ENCODE measurements at regions not wholly inside any gene's neighbourhood (a gene's known extent, or its start where the extent isn't known, plus 50 kb on each side); places are given as distances from the start of the nearest gene placed in this dataset.

GRCh38 chr10:8508882-8509281, 454.4 kb downstream of the GATA3 start:
- TF ChIP-seq EZH2phosphoT487 (IDR thresholded peaks at IDR 0.05; ENCODE audit: borderline replicate concordance, low read length): no peak
- TF ChIP-seq, protein P1, sequence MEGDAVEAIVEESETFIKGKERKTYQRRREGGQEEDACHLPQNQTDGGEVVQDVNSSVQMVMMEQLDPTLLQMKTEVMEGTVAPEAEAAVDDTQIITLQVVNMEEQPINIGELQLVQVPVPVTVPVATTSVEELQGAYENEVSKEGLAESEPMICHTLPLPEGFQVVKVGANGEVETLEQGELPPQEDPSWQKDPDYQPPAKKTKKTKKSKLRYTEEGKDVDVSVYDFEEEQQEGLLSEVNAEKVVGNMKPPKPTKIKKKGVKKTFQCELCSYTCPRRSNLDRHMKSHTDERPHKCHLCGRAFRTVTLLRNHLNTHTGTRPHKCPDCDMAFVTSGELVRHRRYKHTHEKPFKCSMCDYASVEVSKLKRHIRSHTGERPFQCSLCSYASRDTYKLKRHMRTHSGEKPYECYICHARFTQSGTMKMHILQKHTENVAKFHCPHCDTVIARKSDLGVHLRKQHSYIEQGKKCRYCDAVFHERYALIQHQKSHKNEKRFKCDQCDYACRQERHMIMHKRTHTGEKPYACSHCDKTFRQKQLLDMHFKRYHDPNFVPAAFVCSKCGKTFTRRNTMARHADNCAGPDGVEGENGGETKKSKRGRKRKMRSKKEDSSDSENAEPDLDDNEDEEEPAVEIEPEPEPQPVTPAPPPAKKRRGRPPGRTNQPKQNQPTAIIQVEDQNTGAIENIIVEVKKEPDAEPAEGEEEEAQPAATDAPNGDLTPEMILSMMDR (IDR thresholded peaks at IDR 0.05; ENCODE audit: low read depth, low read length, poor library complexity, severe bottlenecking): no peak

All from DOHH2 (cell line).